ES-I3 (cell line): ENCODE measurements at regions not wholly inside any gene's neighbourhood (a gene's known extent, or its start where the extent isn't known, plus 50 kb on each side); places are given as distances from the start of the nearest gene placed in this dataset.

Experiments
- H3K36me3 ChIP-seq: 2 replicates; pipeline ENCODE4 v1.6.1; 2013; ENCODE audit warnings: mild to moderate bottlenecking, low read length, control low read depth, moderate library complexity; ENCODE audit not compliant: insufficient read depth
- H3K4me1 ChIP-seq: 2 replicates; pipeline ENCODE4 v1.6.1; 2013; ENCODE audit warnings: mild to moderate bottlenecking, control low read depth, low read length; ENCODE audit not compliant: insufficient read depth
- H3K9ac ChIP-seq: 2 replicates; pipeline ENCODE4 v1.6.1; 2013; ENCODE audit warnings: low read depth, mild to moderate bottlenecking, low read length, moderate library complexity
- H3K9me3 ChIP-seq: 2 replicates; pipeline ENCODE4 v1.6.1; 2013; ENCODE audit warnings: mild to moderate bottlenecking, low read length, moderate library complexity; ENCODE audit not compliant: control insufficient read depth, insufficient read depth

DNA sequence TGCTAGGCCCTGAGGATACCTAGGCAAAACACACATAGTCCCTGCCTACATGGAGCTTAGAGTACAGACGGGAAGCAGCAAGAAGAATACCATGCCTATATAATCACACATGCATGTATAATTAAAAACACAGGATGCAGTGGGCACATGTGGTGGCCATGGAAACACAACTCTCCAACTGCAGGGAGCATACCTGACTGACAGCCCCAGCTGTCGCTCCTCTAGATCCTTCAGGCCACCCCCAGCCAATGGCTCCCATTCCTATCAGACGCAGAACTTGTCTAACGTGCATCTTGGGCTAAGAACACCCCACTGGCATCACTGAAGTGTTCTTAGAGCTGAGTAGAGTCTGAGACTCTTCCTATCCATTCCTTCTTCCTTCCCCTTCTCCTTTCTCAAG lies 125.5 kb upstream of the FRMD4B start:
- Histone ChIP-seq H3K9ac (no peak overlapping the region), H3K4me1 (no peaks in the 10 kb centered on the region), H3K9me3 (no peaks in the 10 kb centered on the region), H3K36me3 (no peaks in the 10 kb centered on the region)

DNA sequence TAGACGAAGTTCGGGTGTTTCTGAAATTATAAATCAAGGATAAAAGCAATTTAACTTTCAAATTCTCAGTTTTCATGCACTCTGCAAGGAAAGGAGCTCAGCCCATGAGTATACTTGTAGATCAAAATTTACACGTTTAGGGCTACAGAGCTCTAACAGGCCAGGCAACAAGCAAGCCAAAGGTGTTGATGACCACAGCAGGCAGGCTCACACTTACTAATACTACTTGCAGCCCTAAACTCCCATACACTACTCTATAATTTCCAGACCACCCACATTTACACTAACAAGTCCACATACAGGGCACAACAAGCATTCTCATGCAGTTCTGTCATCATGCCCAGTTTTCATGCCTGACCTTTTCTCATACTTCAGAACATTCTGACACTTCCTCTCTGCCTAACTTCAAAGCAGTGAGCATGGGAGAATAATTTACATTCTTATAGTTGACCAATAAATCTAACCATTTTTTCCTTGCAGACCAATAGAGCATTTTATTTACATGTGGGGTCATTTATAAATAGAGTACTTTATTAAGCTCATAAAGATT lies 124.7 kb upstream of the FRMD4B start:
- no peaks in the 10 kb centered on the region for H3K4me1 ChIP-seq
- H3K36me3 ChIP-seq, result no peaks in the 10 kb centered on the region
- no peaks in the 10 kb centered on the region for H3K9me3 ChIP-seq
- H3K9ac ChIP-seq, result no peak overlapping the region

DNA sequence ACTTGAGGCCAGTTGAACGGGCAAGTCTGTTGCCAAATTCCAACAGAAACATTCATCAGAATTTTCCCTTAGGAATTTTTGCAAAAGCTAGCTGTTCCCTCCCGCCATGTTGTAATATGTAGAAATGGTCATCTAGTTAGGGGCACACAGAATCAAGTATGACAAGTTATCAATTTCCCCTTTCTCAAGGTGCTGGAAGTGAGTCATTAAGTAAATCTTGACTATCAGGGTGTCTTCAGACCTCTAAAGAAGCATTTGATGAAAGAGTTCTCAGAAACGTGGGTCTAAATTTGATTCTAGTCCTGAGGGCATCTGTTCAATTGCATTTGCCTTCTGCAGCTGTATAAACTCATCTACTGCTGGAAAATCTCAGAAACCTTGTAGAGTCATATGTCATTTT lies 123.4 kb upstream of the FRMD4B start:
- Histone ChIP-seq H3K4me1 (no peaks in the 10 kb centered on the region), H3K9ac (no peak overlapping the region), H3K36me3 (no peaks in the 10 kb centered on the region), H3K9me3 (no peaks in the 10 kb centered on the region)

DNA sequence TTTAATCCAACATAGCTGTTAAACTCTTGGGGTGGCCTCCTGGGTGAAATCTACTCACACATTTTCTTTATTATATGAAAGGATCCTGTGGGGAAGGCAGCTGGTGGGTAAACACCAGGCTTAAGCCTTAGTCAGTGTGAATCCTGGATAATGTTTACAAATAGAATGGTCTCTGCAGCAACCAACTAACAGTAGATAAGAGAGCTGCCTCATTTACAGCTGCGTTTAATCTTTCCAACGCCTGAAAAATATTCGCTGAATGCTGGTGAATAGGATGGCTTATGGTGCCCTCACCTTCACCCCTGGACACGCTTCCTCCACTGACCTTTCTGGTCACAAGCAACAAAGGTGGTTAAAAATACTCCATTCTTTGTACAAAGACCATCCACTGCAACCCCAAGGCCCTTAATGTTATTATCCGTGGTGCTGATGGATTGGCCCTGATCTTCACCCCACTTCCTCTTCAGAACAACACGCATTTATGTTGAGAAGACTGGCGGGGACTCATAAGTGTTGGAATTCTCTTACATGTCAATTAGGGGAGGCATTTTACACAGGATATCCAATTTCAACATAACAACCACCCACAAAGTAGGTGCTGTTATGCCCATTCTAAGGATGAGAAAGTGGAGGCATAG lies 120.0 kb upstream of the FRMD4B start:
- no peak overlapping the region for H3K9ac ChIP-seq
- H3K9me3 ChIP-seq, result no peaks in the 10 kb centered on the region
- H3K36me3 ChIP-seq, result no peaks in the 10 kb centered on the region
- no peaks in the 10 kb centered on the region for H3K4me1 ChIP-seq

DNA sequence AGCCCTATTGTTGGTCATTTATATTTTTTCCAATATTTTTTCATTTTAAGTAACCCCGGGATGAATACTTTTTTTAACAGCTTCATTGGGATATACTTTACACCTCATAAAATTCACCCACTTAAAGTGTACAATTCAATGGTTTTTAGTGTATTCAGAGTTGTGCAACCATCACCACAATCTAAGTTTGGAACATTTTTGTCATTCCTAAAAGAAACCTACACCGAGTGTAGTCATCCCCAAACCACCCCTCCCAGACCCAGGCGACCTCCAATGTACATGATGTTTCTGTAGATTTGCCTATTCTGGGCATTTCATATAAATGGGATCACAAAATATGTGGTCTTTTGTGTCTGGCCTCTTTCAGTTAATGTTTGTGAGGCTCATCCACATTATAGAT lies 118.3 kb upstream of the FRMD4B start:
- no peaks in the 10 kb centered on the region for H3K36me3 ChIP-seq
- H3K4me1 ChIP-seq, result no peaks in the 10 kb centered on the region
- H3K9me3 ChIP-seq, result no peaks in the 10 kb centered on the region
- H3K9ac ChIP-seq, result no peak overlapping the region

DNA sequence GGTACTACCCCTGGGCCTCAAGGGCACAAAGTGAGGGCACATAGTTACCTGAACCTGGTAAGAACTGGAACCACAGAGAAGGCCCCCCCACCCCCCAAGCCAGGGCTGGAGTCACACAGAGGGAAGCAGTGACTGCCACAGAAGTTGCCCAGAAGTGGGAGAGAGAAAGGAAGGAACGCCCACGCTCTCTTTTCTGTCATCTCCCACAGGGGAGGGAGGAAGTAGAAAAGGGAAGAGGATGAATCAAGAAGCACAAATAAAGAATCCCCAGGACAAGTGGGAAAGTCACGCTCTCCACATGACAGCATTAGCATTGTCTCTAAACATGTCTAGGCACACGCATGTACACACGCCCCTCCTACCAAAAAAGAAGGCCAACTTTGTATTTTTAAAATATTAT lies 114.7 kb upstream of the FRMD4B start:
- Histone ChIP-seq H3K9ac (no peak overlapping the region), H3K9me3 (no peaks in the 10 kb centered on the region), H3K36me3 (no peaks in the 10 kb centered on the region), H3K4me1 (no peaks in the 10 kb centered on the region)

DNA sequence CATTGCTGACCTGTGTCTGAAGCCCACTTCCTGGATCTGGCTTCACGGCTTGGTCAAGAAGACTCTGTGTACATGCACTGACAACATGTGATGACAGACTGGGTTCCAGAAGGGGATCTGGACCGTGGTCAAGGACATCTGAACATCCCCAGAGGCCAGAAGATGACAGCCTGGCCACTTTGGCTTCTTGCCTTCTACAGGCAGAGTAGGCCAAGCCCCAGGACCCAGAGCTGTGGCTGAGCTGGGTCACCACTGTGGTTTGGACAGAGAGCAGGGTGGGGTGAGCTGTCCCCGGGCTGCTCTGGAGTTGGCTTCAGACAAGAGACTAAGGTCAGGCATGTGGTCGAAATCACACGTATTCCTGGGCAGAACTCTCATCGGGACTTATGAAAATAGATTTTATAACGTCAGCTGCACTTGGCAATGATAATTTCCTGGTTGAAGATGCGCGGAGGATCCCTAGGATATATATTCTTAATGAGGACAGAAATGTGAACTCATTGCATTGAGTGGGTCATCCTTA lies 114.1 kb upstream of the FRMD4B start:
- Histone ChIP-seq H3K4me1 (no peaks in the 10 kb centered on the region), H3K9ac (no peak overlapping the region), H3K36me3 (no peaks in the 10 kb centered on the region), H3K9me3 (no peaks in the 10 kb centered on the region)

DNA sequence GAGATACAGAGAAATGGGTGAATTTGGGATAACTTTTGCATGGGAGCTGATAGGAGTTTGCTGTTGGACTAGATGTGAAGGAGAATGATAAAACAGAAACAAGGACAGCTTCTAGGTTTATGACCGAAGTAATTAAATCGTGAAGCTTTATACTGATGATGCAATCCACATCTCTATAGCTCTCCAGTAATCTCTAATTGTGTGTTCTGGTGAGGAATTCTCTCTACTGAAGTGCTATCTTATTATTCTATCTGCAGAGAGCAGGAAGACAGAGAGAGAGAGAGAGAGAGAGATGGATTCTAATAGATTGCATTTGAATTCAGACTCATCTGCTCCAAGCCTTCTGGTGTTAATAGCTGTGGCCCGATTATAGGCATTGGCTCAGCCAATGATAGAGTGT lies 113.5 kb upstream of the FRMD4B start:
- Histone ChIP-seq H3K4me1 (no peaks in the 10 kb centered on the region), H3K9me3 (no peaks in the 10 kb centered on the region), H3K36me3 (no peaks in the 10 kb centered on the region), H3K9ac (no peak overlapping the region)

DNA sequence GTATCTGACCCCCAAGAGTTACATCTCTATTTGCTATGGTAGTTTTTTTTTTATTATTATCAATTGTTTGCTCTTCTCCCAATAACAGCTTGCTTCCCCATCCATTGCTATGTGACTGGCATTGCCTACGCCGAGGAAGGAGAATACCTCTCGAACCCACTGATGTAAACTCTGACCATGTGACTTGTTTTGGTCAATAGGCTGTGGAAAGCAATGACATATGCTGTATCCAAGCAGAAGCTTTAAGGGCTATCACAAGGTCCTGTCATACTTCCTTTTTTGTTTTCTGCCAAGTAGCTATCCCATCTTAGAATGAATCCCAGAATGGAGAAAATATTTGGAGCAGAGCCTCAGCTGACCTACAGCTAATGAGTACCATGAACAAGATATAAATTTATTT lies 111.0 kb upstream of the FRMD4B start:
- H3K9me3 ChIP-seq, result no peaks in the 10 kb centered on the region
- no peak overlapping the region for H3K9ac ChIP-seq
- no peaks in the 10 kb centered on the region for H3K36me3 ChIP-seq
- no peaks in the 10 kb centered on the region for H3K4me1 ChIP-seq

DNA sequence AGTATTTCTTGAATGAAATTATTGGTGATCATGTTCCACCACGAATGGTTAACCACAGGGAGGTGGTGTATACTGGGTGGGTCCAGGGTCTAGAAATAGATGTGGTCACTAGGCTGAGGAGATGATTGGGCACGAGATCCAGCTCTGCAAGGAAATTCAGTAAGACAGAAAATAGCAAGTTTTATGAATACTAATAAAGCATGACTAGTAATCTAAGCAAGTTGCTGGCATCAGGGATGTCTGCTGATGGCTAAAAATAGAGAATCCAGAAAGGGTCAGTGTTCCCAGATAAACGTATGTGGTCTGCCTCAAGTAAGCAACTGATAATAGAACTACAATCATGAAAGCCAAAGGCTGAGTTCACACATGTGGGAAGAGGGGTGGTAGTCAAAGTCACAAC lies 108.3 kb upstream of the FRMD4B start:
- no peak overlapping the region for H3K9ac ChIP-seq
- H3K4me1 ChIP-seq, result peaks cover 13% of the 10 kb centered on the region

DNA sequence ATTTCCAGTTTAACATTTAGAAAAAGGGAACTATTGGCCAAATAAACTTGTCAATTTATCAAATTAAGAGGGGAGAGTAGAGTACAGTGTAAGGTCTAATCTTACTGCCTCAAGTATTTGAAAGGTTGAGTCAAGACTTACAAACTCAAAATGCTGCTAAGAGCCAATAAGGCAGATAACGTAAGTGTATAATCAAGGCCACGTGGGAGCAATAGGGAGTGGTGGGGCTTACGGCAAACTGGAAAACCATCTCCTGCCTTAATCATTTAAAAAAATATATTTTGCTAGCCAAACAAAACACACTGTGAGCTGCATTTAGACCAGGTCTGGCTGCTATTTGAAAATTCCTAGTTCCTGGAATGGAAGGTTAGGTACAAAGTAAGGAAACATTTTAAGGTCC lies 107.3 kb upstream of the FRMD4B start:
- H3K9ac ChIP-seq, result no peak overlapping the region
- no peaks in the 10 kb centered on the region for H3K36me3 ChIP-seq
- H3K9me3 ChIP-seq, result no peaks in the 10 kb centered on the region
- peaks cover 13% of the 10 kb centered on the region for H3K4me1 ChIP-seq

More for the DNA sequence above, 108.3 kb upstream of the FRMD4B start:
- no peaks in the 10 kb centered on the region for H3K9me3 ChIP-seq
- no peaks in the 10 kb centered on the region for H3K36me3 ChIP-seq

DNA sequence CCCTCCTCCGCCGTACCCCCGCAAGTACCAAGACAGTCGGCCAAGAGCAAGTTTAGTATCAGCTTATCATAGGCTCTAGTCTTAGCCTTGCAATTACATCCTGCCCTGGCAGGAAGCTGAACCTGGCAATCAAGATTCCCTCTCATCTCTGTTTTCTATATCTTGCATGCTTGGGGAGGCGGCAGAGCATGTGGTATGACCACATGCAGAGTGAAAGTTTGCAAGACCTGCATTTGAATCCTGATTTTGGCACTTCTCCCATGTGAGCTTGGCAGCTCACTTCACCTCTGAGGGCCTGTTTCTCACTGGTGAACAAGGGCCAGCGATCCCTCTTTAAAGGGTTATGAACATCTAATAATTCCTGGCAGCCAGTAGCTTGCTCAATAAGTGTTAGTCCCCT lies 106.1 kb upstream of the FRMD4B start:
- Histone ChIP-seq H3K4me1 (peaks cover 13% of the 10 kb centered on the region), H3K36me3 (no peaks in the 10 kb centered on the region), H3K9ac (no peak overlapping the region), H3K9me3 (no peaks in the 10 kb centered on the region)

DNA sequence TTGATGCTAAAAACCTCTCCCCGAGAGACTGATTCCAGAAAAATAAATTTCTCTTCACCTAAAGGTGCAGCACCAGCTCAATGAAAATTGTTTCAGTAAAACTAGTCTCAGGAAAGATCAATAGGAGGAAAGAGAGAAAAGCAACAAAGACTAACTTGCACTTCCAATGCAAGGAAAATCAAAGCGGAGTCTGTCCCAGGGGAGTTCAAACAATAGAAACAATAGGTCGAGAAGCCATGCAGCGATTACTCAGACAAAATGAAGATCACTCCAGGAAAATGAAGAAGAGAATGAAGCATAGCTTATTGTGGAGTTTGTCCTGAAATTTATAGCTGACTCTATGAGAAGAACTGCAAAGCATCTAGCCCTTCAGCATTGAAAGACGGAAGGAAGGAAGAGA lies 105.1 kb upstream of the FRMD4B start:
- Histone ChIP-seq H3K4me1 (peaks cover 13% of the 10 kb centered on the region), H3K36me3 (no peaks in the 10 kb centered on the region), H3K9ac (no peak overlapping the region), H3K9me3 (no peaks in the 10 kb centered on the region)

DNA sequence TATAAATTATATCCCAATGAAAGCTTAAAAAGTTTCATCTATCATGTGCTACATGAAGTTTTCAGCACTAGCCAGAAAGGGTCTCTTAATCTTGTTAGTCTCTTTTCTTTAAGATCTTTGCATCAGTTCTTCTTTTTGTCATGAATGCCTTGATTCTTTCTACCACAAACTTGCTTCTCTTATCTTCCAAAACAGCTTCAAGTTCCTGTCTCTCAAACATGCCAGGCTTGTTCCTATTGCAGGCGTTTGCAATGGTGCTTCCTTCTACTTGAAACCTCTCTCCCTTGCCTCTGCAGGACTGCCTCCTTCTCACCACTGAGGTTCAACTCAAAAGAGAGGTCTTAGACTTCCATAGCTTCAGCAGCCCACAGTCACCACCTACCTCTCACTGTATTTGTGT lies 104.3 kb upstream of the FRMD4B start:
- Histone ChIP-seq H3K36me3 (no peaks in the 10 kb centered on the region), H3K4me1 (peaks cover 13% of the 10 kb centered on the region), H3K9me3 (no peaks in the 10 kb centered on the region), H3K9ac (no peak overlapping the region)

DNA sequence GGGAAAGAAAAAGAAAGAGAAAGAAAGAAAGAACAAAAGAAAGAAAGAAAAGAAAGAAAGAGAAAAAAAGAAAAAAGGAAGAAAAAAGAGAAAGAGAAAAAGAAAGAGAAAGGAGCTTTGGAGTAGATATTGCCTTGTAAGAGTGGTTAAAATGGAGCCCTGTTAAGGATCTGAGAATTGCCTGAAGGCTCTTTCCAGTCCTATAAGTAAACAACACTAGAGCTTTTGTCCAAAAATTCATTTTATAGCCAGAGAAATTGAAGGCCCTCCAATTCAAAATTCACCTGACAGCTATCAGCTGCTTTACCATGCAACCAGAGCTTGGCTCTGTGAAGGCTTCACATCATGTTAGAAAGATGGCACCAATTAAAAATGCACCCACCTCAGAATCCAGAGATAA lies 102.1 kb upstream of the FRMD4B start:
- Histone ChIP-seq H3K4me1 (peaks cover 13% of the 10 kb centered on the region), H3K36me3 (no peaks in the 10 kb centered on the region), H3K9me3 (0 out of 2 replicates have a peak, but pooled peaks cover 2% of the 10 kb centered on the region), H3K9ac (no peak overlapping the region)
